H9 (cell line): ENCODE measurements at regions not wholly inside any gene's neighbourhood (a gene's known extent, or its start where the extent isn't known, plus 50 kb on each side); places are given as distances from the start of the nearest gene placed in this dataset.

ENCODE experiments used
- DNase-seq: peaks from one replicate; pipeline ENCODE4 v3.0.0-alpha.2; 2017
- H2AFZ ChIP-seq: one replicate; pipeline ENCODE4 v1.6.1; 2013; ENCODE audit warnings: mild to moderate bottlenecking, low read length, control low read depth, moderate library complexity
- H2AK5ac ChIP-seq: 2 replicates; pipeline ENCODE4 v1.6.1; 2013; ENCODE audit warnings: low read length, control low read depth, mixed read lengths; ENCODE audit not compliant: insufficient read length
- H2BK120ac ChIP-seq: one replicate; pipeline ENCODE4 v1.6.1; 2013; ENCODE audit warnings: low read depth, mild to moderate bottlenecking, low read length, control low read depth, inconsistent platforms; ENCODE audit not compliant: poor library complexity, severe bottlenecking
- H2BK12ac ChIP-seq: 2 replicates; pipeline ENCODE4 v1.6.1; 2013; ENCODE audit warnings: low read length, control low read depth, mixed read lengths, low read depth; ENCODE audit not compliant: insufficient read length
- H2BK15ac ChIP-seq: 2 replicates; pipeline ENCODE4 v1.6.1; 2013; ENCODE audit warnings: low read depth, low read length, control low read depth
- H2BK20ac ChIP-seq: one replicate; pipeline ENCODE4 v1.6.1; 2013; ENCODE audit warnings: low read depth, mild to moderate bottlenecking, low read length, control low read depth, inconsistent platforms; ENCODE audit not compliant: poor library complexity, severe bottlenecking
- H2BK5ac ChIP-seq: 2 replicates; pipeline ENCODE4 v1.6.1; 2013; ENCODE audit warnings: low read length, control low read depth, mixed read lengths; ENCODE audit not compliant: insufficient read length
- H3K14ac ChIP-seq: 2 replicates; pipeline ENCODE4 v1.6.1; 2013; ENCODE audit warnings: low read length, control low read depth; ENCODE audit not compliant: insufficient read depth
- H3K18ac ChIP-seq: 2 replicates; pipeline ENCODE4 v1.6.1; 2013; ENCODE audit warnings: low read depth, mild to moderate bottlenecking, mixed read lengths, low read length, control low read depth; ENCODE audit not compliant: insufficient read length
- H3K23ac ChIP-seq: 2 replicates; pipeline ENCODE4 v1.6.1; 2013; ENCODE audit warnings: low read length, control low read depth, mixed read lengths, low read depth; ENCODE audit not compliant: insufficient read length
- H3K23me2 ChIP-seq: 2 replicates; pipeline ENCODE4 v1.6.1; 2013; ENCODE audit warnings: low read depth, mild to moderate bottlenecking, mixed read lengths, low read length, control low read depth; ENCODE audit not compliant: insufficient read length, poor library complexity, severe bottlenecking
- H3K27ac ChIP-seq: 2 replicates; pipeline ENCODE4 v1.5.1; 2013; ENCODE audit warnings: low read length, control low read depth, mixed read lengths, low read depth; ENCODE audit not compliant: insufficient read length
- H3K27me3 ChIP-seq: 2 replicates; pipeline ENCODE4 v1.6.1; 2013; ENCODE audit warnings: low read length, control low read depth, inconsistent platforms; ENCODE audit not compliant: insufficient read depth
- H3K4ac ChIP-seq: 2 replicates; pipeline ENCODE4 v1.6.1; 2013; ENCODE audit warnings: low read depth, mild to moderate bottlenecking, control low read depth, inconsistent platforms, low read length, moderate library complexity
- H3K4me1 ChIP-seq: 2 replicates; pipeline ENCODE4 v1.6.1; 2013; ENCODE audit warnings: low read length, control low read depth, inconsistent platforms; ENCODE audit not compliant: insufficient read depth
- H3K4me2 ChIP-seq: 2 replicates; pipeline ENCODE4 v1.6.1; 2013; ENCODE audit warnings: low read length, control low read depth, mixed read lengths; ENCODE audit not compliant: insufficient read length, insufficient read depth
- H3K56ac ChIP-seq: 2 replicates; pipeline ENCODE4 v1.6.1; 2013; ENCODE audit warnings: low read depth, mild to moderate bottlenecking, mixed read lengths, low read length, control low read depth; ENCODE audit not compliant: insufficient read length
- H3K79me1 ChIP-seq: 2 replicates; pipeline ENCODE4 v1.6.1; 2013; ENCODE audit warnings: low read depth, mild to moderate bottlenecking, moderate library complexity, low read length, control low read depth, inconsistent platforms; ENCODE audit not compliant: insufficient read depth, poor library complexity, severe bottlenecking
- H3K79me2 ChIP-seq: 2 replicates; pipeline ENCODE4 v1.6.1; 2013; ENCODE audit warnings: low read length, control low read depth, inconsistent platforms; ENCODE audit not compliant: insufficient read depth
- H3K9ac ChIP-seq: 2 replicates; pipeline ENCODE4 v1.6.1; 2013; ENCODE audit warnings: low read length, control low read depth, mixed read lengths; ENCODE audit not compliant: insufficient read length; ENCODE audit errors: extremely low read depth
- H3K9me3 ChIP-seq: one replicate; pipeline ENCODE4 v1.6.1; 2013; ENCODE audit warnings: low read depth, low read length, inconsistent platforms; ENCODE audit not compliant: control insufficient read depth
- H3T11ph ChIP-seq: one replicate; pipeline ENCODE4 v1.6.1; 2013; ENCODE audit warnings: mild to moderate bottlenecking, low read length, control low read depth, inconsistent platforms
- H4K20me1 ChIP-seq: one replicate; pipeline ENCODE4 v1.6.1; 2013; ENCODE audit not compliant: control insufficient read depth, insufficient read length, insufficient read depth
- H4K5ac ChIP-seq: 2 replicates; pipeline ENCODE4 v1.6.1; 2013; ENCODE audit warnings: low read depth, mild to moderate bottlenecking, mixed read lengths, low read length, control low read depth; ENCODE audit not compliant: insufficient read length
- H4K8ac ChIP-seq: replicated peaks from 2 replicates; pipeline ENCODE4 v1.6.1; 2013; ENCODE audit warnings: low read length, control low read depth, mixed read lengths, low read depth; ENCODE audit not compliant: insufficient read length
- H4K91ac ChIP-seq: 2 replicates; pipeline ENCODE4 v1.6.1; 2013; ENCODE audit warnings: low read depth, mild to moderate bottlenecking, moderate library complexity, mixed read lengths, low read length, control low read depth; ENCODE audit not compliant: insufficient read length
- H3K27ac Mint-ChIP-seq, 3 experiments: 2 replicates in 2 of 3; 3 replicates in 1 of 3; pipeline ENCODE4 v1.8.0; 2020 to 2021; ENCODE audit warnings: mixed read lengths in 3 of 3, mild to moderate bottlenecking in 1 of 3, moderate library complexity in 1 of 3
- H3K27me3 Mint-ChIP-seq: 2 replicates; pipeline ENCODE4 v1.8.0; 2021; ENCODE audit warnings: low read depth, mild to moderate bottlenecking, moderate library complexity, mixed read lengths
- H3K36me3 Mint-ChIP-seq, 3 experiments: 2 replicates in 2 of 3; 3 replicates in 1 of 3; pipeline ENCODE4 v1.8.0; 2020 to 2021; ENCODE audit warnings: low read depth in 3 of 3, mixed read lengths in 3 of 3; ENCODE audit not compliant: insufficient read depth in 1 of 3
- H3K4me1 Mint-ChIP-seq, 2 experiments: 2 replicates each; pipeline ENCODE4 v1.8.0; 2020; ENCODE audit warnings: mixed read lengths in 2 of 2
- H3K4me3 Mint-ChIP-seq, 2 experiments: 2 replicates in 1 of 2; 3 replicates in 1 of 2; pipeline ENCODE4 v1.8.0; 2020 to 2021; ENCODE audit warnings: mild to moderate bottlenecking in 2 of 2, mixed read lengths in 2 of 2, moderate library complexity in 1 of 2
- H3K9me3 Mint-ChIP-seq, 2 experiments: 2 replicates in 1 of 2; 3 replicates in 1 of 2; pipeline ENCODE4 v1.8.0; 2020; ENCODE audit warnings: mild to moderate bottlenecking in 2 of 2, mixed read lengths in 2 of 2, moderate library complexity in 1 of 2
- WGBS: extraction: QIAGEN DNeasy Blood & Tissue Kit; methylation state at CpG from one replicate; pipeline ENCODE4 v1.1.7; 2013; ENCODE audit warnings: missing lambda C conversion rate, low lambda C conversion rate, mixed read lengths; ENCODE audit not compliant: insufficient read length; ENCODE audit errors: extremely low coverage; 5-methylcytosine and 5-hydroxymethylcytosine counted together
- TF ChIP-seq, protein P1 (sequence below): fragments of 200-600 bp; sonication (generic); conservative IDR thresholded peaks from 3 replicates; pipeline ENCODE4 v1.8.0; 2021; ENCODE audit warnings: antibody characterized with exemption, mild to moderate bottlenecking

- TF ChIP-seq, protein P1, sequence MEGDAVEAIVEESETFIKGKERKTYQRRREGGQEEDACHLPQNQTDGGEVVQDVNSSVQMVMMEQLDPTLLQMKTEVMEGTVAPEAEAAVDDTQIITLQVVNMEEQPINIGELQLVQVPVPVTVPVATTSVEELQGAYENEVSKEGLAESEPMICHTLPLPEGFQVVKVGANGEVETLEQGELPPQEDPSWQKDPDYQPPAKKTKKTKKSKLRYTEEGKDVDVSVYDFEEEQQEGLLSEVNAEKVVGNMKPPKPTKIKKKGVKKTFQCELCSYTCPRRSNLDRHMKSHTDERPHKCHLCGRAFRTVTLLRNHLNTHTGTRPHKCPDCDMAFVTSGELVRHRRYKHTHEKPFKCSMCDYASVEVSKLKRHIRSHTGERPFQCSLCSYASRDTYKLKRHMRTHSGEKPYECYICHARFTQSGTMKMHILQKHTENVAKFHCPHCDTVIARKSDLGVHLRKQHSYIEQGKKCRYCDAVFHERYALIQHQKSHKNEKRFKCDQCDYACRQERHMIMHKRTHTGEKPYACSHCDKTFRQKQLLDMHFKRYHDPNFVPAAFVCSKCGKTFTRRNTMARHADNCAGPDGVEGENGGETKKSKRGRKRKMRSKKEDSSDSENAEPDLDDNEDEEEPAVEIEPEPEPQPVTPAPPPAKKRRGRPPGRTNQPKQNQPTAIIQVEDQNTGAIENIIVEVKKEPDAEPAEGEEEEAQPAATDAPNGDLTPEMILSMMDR: no peak
- Histone ChIP-seq H2AK5ac (no peak overlapping the region), H3T11ph (no peak overlapping the region), H3K27ac (no peak overlapping the region), H3K14ac (no peak overlapping the region), H3K23ac (no peak overlapping the region), H3K4ac (no peak overlapping the region), H3K9me3 (no peaks in the 10 kb centered on the region), H4K20me1 (no peaks in the 10 kb centered on the region), H3K4me1 (no peaks in the 10 kb centered on the region), H2BK120ac (no peak overlapping the region), H4K5ac (no peak overlapping the region), H3K27me3 (no peaks in the 10 kb centered on the region), H2AFZ (no peak overlapping the region), H3K23me2 (no peaks in the 10 kb centered on the region), H3K79me1 (no peaks in the 10 kb centered on the region), H3K9ac (no peak overlapping the region), H2BK20ac (no peak overlapping the region), H3K18ac (no peak overlapping the region), H2BK12ac (no peak overlapping the region), H3K79me2 (no peaks in the 10 kb centered on the region), H2BK15ac (no peak overlapping the region), H4K8ac (no peak overlapping the region), H3K56ac (no peak overlapping the region), H2BK5ac (no peak overlapping the region), H3K4me2 (no peak overlapping the region), H4K91ac (no peak overlapping the region)
- no peaks in the 10 kb centered on the region; a peak in 1 of 7 replicates for H3K36me3 Mint-ChIP-seq
- no peaks in the 10 kb centered on the region; a peak in 2 of 5 replicates for H3K9me3 Mint-ChIP-seq
- H3K27ac Mint-ChIP-seq: no peak overlapping the region
- no CpG with 5 or more reads among the region's 11 CpGs for WGBS
- H3K4me1 Mint-ChIP-seq: no peaks in the 10 kb centered on the region
- H3K27me3 Mint-ChIP-seq: peaks cover 3% of the 10 kb centered on the region
- no peak for DNase-seq
- no peak overlapping the region for H3K4me3 Mint-ChIP-seq
These were observed 145.8 kb upstream of the SALL3 start for GRCh38 chr18:78833833-78834232.
